NCI-H146 (cell line): ENCODE measurements at regions not wholly inside any gene's neighbourhood (a gene's known extent, or its start where the extent isn't known, plus 50 kb on each side); places are given as distances from the start of the nearest gene placed in this dataset.

Experiments used
- DNase-seq: peaks from one replicate; lab custom pipeline; 2025; lab: John Stamatoyannopoulos, UW

GRCh38 chr4:28677808-28678207 is 1817.2 kb downstream of the STIM2 start:
- no peak for DNase-seq

GRCh38 chr4:28682847-28683246 is 1822.2 kb downstream of the STIM2 start:
- no peak for DNase-seq

- DNase-seq = peak; percentile 53
Observed at GRCh38 chr4:28686618-28687017, 1826.0 kb downstream of the STIM2 start.

GRCh38 chr4:28690890-28691289 is 1830.2 kb downstream of the STIM2 start:
- DNase-seq = no peak

GRCh38 chr4:28702571-28702970 is 1841.9 kb downstream of the STIM2 start:
- no peak for DNase-seq

- DNase-seq = no peak
Observed at GRCh38 chr4:28709891-28710290, 1849.2 kb downstream of the STIM2 start.

- DNase-seq = no peak
Observed at GRCh38 chr4:28723371-28723770, 1862.7 kb downstream of the STIM2 start.

- no peak for DNase-seq
Observed at GRCh38 chr4:28724239-28724638, 1863.6 kb downstream of the STIM2 start.

- DNase-seq = no peak
Observed at GRCh38 chr4:28730304-28730703, 1869.7 kb downstream of the STIM2 start.

GRCh38 chr4:28744066-28744465 is 1883.4 kb downstream of the STIM2 start:
- DNase-seq = no peak

GRCh38 chr4:28754376-28754775 is 1893.7 kb downstream of the STIM2 start:
- no peak for DNase-seq

- no peak for DNase-seq
Observed at GRCh38 chr4:28755081-28755480, 1894.4 kb downstream of the STIM2 start.

GRCh38 chr4:28759064-28759463 is 1898.4 kb downstream of the STIM2 start:
- no peak for DNase-seq

GRCh38 chr4:28760003-28760402 is 1899.4 kb downstream of the STIM2 start:
- DNase-seq = no peak

- DNase-seq = no peak
Observed at GRCh38 chr4:28772066-28772465, 1911.4 kb downstream of the STIM2 start.

- DNase-seq = no peak
Observed at GRCh38 chr4:28772788-28773187, 1912.1 kb downstream of the STIM2 start.

- DNase-seq = no peak
Observed at GRCh38 chr4:28774344-28774743, 1913.7 kb downstream of the STIM2 start.

- no peak for DNase-seq
Observed at GRCh38 chr4:28776004-28776403, 1915.4 kb downstream of the STIM2 start.

GRCh38 chr4:28784188-28784587 is 1923.5 kb downstream of the STIM2 start:
- DNase-seq = no peak

GRCh38 chr4:28787947-28788346 is 1927.3 kb downstream of the STIM2 start:
- DNase-seq = no peak

GRCh38 chr4:28788929-28789490 is 1928.4 kb downstream of the STIM2 start:
- peak; percentile 34 for DNase-seq

GRCh38 chr4:28792917-28793597 is 1927.1 kb upstream of the PCDH7 start:
- DNase-seq = no peak

- no peak for DNase-seq
Observed at GRCh38 chr4:28799696-28800095, 1920.5 kb upstream of the PCDH7 start.

- no peak for DNase-seq
Observed at GRCh38 chr4:28811025-28811424, 1909.1 kb upstream of the PCDH7 start.
